Activated gamma-delta T cell treated with anti-CD3 and anti-CD28 coated beads, Interleukin-2, amount 50 U/mL, for 16 hours (primary cell): ENCODE measurements at regions not wholly inside any gene's neighbourhood (a gene's known extent, or its start where the extent isn't known, plus 50 kb on each side); places are given as distances from the start of the nearest gene placed in this dataset.
"Not testable (repeated sequence)": the region's sequence is repeated elsewhere in the genome, so short reads cannot be mapped to it uniquely, and the experiment has no call there.

Experiments
- DNase-seq: peaks from one replicate; pipeline ENCODE4 v3.0.0-alpha.2; 2020; ENCODE audit warnings: low read depth

DNA sequence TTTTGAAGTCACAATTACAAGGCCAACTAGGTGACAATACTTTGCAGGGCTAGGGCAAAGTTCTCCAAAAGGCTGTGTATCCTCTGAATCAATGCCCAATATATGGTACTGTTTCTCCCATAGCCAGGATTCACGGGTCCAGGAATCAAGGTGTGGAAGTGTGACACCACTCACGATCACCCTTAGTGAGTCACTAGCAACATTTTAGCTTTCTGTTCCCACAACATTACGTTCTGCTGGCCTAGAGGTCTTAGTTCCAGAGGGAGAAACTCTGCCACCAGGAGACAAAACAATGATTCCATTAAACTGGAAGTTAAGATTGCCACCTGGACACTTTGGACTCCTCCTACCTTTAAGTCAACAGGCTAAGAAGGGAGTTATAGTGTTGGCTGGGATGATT is 88.5 kb upstream of the RANBP6 start:
- not testable (repeated sequence) for DNase-seq

- not testable (repeated sequence) for DNase-seq
Measured at GRCh38 chr9:6102336-6102987, 87.0 kb upstream of the RANBP6 start.

DNA sequence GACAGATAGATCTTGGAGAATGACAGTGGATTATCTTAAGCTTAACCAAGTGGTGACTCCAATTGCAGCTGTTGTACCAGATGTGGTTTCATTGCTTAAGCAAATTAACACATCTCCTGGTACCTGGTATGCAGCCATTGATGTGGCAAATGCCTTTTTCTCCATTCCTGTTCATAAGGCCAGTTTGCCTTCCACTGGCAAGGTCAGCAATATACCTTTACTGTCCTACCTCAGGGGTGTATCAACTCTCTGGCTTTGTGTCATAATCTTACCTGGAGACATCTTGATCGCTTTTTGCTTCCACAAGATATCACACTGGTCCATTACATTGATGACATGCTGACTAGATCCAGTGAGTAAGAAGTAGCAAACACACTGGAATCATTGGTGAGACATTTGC is 86.3 kb upstream of the RANBP6 start:
- not testable (repeated sequence) for DNase-seq

GRCh38 chr9:6099346-6099745 is 83.9 kb upstream of the RANBP6 start:
- not testable (repeated sequence) for DNase-seq

DNA sequence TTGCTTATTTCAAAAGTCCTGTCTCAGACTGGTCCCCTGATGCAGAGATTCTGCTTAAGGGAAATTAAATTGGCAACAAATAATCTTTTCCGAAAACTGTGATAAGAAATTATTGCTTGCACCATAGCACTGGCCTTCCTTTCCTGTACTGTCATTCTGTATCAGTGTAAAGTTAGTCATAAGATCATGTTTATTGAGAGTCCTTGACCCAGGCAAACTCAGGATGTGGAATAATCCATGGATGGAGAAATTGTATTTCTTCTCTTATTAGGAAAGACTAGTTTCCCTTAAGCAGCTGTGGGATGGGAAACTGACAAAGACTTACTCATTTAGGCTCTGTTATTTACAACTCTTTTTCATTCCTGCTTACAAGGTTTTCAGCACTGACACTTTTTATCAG is 83.0 kb upstream of the RANBP6 start:
- DNase-seq: no peak

DNA sequence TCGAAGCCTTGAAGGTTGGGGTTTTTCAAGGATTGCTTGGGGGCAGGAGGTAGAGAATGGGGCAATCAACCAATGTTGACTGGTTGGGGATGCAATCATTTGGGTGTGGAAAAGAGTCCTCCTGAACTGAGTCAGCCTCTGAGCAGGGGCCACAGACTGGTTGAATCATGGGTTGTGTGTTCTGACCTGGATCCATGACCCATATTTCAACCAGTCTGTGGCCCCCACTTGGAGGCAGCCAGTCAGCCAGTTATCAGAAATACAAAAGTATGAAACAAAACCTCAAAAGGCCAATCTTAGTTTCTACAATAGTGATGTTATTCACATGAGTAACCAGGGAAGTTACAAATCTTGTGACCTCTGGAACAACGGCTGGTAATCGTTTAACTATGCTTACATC is 81.4 kb upstream of the RANBP6 start:
- no peak for DNase-seq

- DNase-seq: no peak
Measured at GRCh38 chr9:6090277-6091210, 75.1 kb upstream of the RANBP6 start.

DNA sequence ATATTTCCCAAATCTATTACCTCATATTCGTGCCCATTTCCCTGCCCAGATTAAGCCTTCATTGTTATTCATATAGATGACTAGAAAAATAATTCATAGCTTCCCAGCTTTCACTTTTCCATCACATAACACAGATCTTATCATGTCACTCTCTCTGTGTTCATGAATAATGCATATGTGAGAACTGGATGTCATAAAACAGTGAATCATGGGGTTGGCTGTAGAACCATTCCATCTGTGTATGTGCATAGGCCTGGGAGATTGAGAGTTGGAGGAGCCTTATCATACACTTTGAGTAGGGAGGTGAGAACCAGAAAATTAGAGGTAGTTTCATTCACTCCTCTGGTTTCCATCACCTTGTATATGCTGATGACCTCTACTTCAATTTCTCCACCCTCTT is 73.9 kb upstream of the RANBP6 start:
- no peak for DNase-seq

- no peak for DNase-seq
Measured at GRCh38 chr9:6086006-6086655, 70.7 kb upstream of the RANBP6 start.

- peak; percentile 48 for DNase-seq
Measured at GRCh38 chr9:6080154-6080716, 64.8 kb upstream of the RANBP6 start.

GRCh38 chr9:6079386-6079785 is 64.0 kb upstream of the RANBP6 start:
- DNase-seq: no peak

DNA sequence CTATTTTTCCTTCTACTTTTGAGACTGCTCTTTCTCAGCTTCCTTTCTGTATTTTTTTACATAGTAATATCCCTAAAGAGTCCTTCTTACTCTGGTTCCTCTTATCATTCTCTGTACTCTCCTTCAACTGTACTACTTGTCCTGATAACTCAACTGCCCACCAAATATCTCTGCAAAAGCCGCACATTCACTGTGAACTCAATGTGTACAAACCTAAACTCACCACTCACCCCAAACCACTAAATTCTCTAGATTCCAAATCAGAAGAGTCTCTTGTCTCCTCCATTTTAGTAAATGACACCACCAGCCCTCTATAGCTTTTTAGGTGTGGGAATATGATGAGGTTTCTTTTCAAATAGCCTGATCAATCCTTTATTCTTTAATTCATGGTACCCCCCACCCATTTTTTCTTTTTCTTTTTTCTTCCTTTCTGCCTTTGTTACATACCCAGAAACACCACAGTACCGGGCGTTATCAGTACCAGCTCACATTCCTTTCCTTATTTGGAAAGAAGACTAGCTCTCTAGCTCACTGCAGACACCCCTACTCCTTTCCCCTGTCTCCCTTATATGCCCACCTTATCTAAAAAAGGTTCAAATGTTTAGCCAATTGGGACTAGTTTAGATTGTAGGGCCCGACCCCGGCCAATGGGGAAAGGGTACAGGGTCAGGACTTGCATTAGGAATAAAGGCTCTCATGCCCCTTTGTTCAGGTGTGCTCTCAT is 63.1 kb upstream of the RANBP6 start:
- DNase-seq: no peak

DNA sequence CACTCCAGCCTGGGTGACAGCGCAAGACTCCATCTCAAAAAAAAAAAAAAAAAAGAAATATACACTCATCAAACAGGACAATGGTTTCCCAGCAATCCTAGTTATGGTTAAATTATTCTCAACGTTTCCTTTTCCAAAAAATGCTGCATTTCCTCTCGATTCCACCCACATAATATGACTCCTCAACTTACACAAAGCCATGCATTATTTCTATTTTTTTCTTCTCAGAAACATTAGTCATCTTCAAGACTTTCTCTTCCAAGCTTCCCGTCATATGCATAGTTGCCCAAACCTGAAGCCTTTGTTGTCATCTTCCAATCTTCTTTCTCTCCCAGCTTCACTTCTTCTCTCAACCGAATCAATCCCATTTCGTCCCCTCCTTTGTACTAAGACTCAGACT is 61.4 kb upstream of the RANBP6 start:
- DNase-seq: no peak

DNA sequence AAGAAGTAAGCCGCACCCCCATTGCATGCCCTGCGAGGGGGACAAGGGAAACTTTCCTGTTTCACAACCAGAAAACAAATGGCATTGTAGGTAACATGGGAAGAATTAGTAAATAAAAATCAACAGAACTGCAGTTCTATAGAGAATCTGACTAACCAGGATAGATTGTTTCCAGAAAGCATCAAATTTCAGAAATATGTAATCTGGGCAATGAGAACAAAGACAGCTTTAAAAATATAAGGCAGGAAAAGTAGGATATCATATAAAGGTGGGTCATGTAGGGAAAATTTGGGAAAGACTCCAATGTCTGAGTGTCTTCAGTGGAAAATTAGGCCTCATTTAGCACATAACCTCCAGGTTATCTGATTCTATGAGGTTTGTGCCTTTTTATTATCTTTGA is 58.3 kb upstream of the RANBP6 start:
- DNase-seq: no peak

DNA sequence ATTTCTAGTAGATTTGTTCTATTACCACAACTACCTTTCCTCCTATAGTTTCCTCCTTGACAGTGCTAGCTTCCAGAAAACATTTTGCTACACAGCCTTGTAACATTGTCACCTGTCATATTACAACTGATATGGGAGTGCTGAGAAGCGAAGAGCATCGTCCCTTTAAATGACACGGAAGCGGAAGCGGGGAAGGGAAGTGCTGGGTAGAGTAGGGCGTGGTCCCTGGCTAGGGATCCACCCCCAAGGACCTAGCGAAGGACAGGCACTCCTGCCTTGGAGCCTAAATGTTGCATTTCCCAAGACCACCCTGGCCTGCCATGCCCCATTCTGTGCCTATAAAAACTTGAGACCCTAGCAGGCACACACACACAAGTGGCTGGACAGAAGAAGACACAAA is 57.4 kb upstream of the RANBP6 start:
- DNase-seq: no peak

DNA sequence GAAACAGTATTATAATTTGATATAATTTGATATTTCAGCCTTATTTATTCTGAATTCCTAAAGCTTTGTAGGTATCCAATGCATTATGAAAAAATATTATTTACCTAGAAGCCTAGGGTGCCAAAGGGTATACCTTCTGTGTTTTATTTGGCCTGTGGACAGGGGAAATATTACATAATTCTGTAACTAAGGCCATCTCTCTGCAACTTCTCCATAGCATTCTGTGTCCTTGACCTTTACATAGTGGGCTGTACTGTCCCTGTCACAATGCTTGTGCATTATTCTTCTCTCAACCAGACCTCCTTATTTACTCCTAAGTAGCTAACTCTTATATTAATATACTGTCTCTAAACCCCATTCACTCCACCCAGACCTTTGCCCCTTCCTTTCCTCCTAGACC is 57.0 kb upstream of the RANBP6 start:
- no peak for DNase-seq

GRCh38 chr9:6068983-6069382 is 53.6 kb upstream of the RANBP6 start:
- no peak for DNase-seq

DNA sequence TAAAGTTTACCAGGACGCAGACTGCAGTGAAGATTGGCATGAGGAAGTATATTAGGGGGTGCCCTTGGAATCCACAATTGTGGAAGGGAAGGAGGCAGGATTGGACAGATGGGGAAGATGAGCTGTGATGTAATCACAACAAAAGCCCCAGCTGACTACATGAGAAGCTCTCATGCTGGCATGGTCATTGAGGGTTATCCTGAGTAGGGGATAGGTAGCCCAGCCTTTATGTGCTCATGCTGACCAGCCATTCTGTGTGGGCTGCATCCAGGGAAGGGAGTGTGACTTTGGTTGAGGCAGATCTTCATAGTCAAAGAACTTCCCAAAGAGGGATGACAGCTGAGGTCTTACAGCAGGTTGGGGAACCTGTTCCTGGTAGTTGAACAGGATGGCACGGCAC is 52.0 kb upstream of the RANBP6 start:
- no peak for DNase-seq
